ENCODE measurements at regions not wholly inside any gene's neighbourhood (a gene's known extent, or its start where the extent isn't known, plus 50 kb on each side); places are given as distances from the start of the nearest gene placed in this dataset.

DNA sequence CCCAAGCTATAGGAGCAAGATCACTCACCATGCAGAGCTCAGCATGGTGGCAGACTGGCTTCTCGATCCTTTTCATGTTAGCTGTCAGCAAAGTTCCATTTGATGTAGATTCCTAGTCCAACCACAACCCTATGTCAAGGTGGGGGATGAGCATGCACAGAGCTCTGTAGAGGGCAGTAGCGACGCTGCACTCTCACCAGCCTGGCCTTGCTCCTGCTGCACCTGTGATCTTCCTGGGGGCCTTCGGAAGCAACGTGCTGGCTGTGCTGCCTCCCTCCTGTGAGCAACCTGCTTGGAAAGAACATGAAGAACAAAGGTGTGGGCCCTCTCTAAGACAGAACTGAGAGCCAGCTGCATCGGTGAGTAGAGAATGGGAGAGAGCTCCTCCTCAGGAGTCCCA is 479.4 kb upstream of the MYT1L start:
- no peak overlapping the region for H3K27ac ChIP-seq
- no peaks in the 10 kb centered on the region for H3K27me3 ChIP-seq
- no peak for DNase-seq
- H3K4me1 ChIP-seq = no peaks in the 10 kb centered on the region
- H3K9me3 ChIP-seq = peaks cover 0 to 12% (median 7%) of the 10 kb centered on the region in 4 donors
- WGBS, 2 donors = 56 to 66% methylated on average over 6 of the region's 6 CpGs
- TF ChIP-seq EP300 (IDR thresholded peaks at IDR 0.05) (no peak), POLR2AphosphoS5 (IDR thresholded peaks at IDR 0.05) (no peak), POLR2A (IDR thresholded peaks at IDR 0.05) (no peak)
- TF ChIP-seq, protein P1, sequence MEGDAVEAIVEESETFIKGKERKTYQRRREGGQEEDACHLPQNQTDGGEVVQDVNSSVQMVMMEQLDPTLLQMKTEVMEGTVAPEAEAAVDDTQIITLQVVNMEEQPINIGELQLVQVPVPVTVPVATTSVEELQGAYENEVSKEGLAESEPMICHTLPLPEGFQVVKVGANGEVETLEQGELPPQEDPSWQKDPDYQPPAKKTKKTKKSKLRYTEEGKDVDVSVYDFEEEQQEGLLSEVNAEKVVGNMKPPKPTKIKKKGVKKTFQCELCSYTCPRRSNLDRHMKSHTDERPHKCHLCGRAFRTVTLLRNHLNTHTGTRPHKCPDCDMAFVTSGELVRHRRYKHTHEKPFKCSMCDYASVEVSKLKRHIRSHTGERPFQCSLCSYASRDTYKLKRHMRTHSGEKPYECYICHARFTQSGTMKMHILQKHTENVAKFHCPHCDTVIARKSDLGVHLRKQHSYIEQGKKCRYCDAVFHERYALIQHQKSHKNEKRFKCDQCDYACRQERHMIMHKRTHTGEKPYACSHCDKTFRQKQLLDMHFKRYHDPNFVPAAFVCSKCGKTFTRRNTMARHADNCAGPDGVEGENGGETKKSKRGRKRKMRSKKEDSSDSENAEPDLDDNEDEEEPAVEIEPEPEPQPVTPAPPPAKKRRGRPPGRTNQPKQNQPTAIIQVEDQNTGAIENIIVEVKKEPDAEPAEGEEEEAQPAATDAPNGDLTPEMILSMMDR (IDR thresholded peaks at IDR 0.05) = no peak
- no peak overlapping the region for H3K4me3 ChIP-seq
- H3K36me3 ChIP-seq = no peaks in the 10 kb centered on the region
- intact Hi-C loops (cut with DNase I) = no loop called here

DNA sequence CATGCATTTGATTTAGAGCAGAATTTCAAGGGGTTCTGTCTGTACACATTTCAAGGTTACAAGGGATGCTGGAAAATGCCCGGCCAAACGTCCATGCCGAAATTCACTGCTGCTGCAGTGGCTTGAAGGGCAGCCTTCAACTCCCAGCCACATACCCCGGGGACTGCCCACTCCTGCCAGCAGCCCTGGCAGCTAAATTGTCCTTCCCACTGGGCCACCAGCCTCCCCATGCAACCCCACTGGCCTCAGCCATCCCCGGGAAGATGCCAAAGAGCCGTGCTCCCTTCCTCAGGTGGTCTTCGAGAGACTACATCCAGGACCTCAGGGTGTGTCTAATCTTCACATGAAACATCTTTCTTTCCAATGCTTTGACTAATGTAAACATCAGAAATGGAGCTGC is 478.7 kb upstream of the MYT1L start:
- Histone ChIP-seq H3K4me1 (no peaks in the 10 kb centered on the region), H3K27ac (no peak overlapping the region), H3K4me3 (no peak overlapping the region), H3K36me3 (no peaks in the 10 kb centered on the region), H3K9me3 (peaks cover 0 to 12% (median 7%) of the 10 kb centered on the region in 4 donors), H3K27me3 (no peaks in the 10 kb centered on the region)
- intact Hi-C loops (cut with DNase I) = no loop called here
- WGBS, 2 donors = 85 to 86% methylated on average over 7 of the region's 7 CpGs
- TF ChIP-seq, protein P1 (IDR thresholded peaks at IDR 0.05) = no peak
- TF ChIP-seq EP300 (IDR thresholded peaks at IDR 0.05) = no peak
- TF ChIP-seq POLR2AphosphoS5 (IDR thresholded peaks at IDR 0.05) = no peak
- no peak for TF ChIP-seq POLR2A (IDR thresholded peaks at IDR 0.05)
- DNase-seq = no peak

DNA sequence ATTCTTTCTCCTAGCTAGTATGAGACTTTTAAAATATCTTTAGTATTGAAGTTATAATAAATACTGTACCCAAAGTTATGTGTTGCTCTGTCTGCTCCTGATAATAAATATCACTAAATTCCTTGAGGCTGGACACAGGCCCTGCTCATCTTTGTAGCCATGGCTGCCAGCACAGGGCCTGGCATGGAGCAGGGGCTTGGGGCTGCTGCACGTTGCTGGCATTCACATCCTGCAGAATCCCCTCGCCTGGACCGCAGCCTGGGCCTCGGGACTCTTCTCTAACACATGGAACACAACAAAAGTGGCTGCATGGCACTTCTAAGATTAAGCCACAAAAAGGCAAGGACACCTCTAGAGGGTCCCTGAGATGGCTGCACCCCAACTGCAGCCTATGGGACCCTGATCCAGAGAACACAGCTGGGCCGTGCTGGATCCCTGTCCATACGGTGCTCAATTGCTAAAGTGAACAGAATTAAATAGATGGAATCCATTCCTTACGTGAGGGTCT is 477.5 kb upstream of the MYT1L start:
- Histone ChIP-seq H3K36me3 (no peaks in the 10 kb centered on the region), H3K27me3 (no peaks in the 10 kb centered on the region), H3K4me3 (no peak overlapping the region), H3K9me3 (peaks cover 0 to 3% (median 1%) of the 10 kb centered on the region in 4 donors), H3K4me1 (no peaks in the 10 kb centered on the region), H3K27ac (no peak overlapping the region)
- TF ChIP-seq EP300 (IDR thresholded peaks at IDR 0.05) (no peak), POLR2AphosphoS5 (IDR thresholded peaks at IDR 0.05) (no peak), POLR2A (IDR thresholded peaks at IDR 0.05) (no peak)
- TF ChIP-seq, protein P1 (IDR thresholded peaks at IDR 0.05) = no peak
- intact Hi-C loops (cut with DNase I) = no loop called here
- DNase-seq = no peak
- 69 to 79% methylated on average over 7 of the region's 7 CpGs for WGBS, 2 donors

DNA sequence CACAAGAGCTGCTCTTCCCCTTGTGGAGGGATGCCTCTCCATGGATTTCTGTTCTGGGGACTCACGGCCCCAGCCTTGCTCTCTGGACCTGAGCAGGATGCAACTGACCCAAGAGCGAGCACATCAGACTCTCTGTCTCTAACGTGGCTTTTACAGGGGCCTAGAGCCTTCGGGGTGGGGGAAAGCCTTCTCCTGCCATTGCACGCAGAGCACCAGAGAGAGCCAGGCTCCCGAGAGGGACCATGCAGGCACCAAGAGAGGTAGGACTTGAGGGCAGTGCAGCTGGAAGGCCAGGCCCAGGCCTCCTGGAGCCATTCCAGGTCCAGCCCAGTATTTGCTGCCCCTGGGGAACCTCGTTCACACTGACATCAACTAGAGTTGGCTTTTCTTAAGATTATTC is 475.6 kb upstream of the MYT1L start:
- TF ChIP-seq, protein P1 (IDR thresholded peaks at IDR 0.05) = no peak
- TF ChIP-seq POLR2A (IDR thresholded peaks at IDR 0.05) (no peak), EP300 (IDR thresholded peaks at IDR 0.05) (no peak), POLR2AphosphoS5 (IDR thresholded peaks at IDR 0.05) (no peak)
- Histone ChIP-seq H3K27ac (no peak overlapping the region), H3K4me1 (no peaks in the 10 kb centered on the region), H3K36me3 (no peaks in the 10 kb centered on the region), H3K27me3 (no peaks in the 10 kb centered on the region), H3K4me3 (no peak overlapping the region), H3K9me3 (peaks cover 0 to under 1% (median 0%) of the 10 kb centered on the region in 4 donors)
- intact Hi-C loops (cut with DNase I) = no loop called here
- WGBS, 2 donors = 64 to 83% methylated on average over 7 of the region's 7 CpGs
- no peak for DNase-seq

DNA sequence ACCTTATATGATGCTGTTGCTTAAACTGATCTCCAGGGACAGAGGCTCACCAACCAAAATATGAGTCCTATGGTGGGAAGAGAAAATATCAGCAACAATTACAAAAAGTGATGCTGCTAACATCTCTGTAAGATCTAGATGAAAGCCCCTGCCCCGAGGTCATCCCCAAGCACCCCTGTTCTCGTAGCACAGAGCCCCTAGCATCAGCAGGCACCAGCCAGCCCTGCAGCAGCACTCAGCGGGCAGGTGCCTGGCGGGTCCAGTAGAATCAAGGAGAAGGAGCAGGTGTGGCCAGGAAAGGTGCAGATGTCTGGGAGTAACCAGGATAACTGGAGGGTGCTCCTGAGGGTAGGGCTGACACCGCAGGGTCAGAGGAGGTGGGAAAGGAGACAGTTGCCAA is 474.2 kb upstream of the MYT1L start:
- TF ChIP-seq POLR2AphosphoS5 (IDR thresholded peaks at IDR 0.05) (no peak), POLR2A (IDR thresholded peaks at IDR 0.05) (no peak), EP300 (IDR thresholded peaks at IDR 0.05) (no peak)
- TF ChIP-seq, protein P1 (IDR thresholded peaks at IDR 0.05) = no peak
- Histone ChIP-seq H3K4me3 (no peak overlapping the region), H3K36me3 (no peaks in the 10 kb centered on the region), H3K27ac (no peak overlapping the region), H3K9me3 (peaks cover 0 to 3% (median 0%) of the 10 kb centered on the region in 4 donors), H3K27me3 (no peaks in the 10 kb centered on the region), H3K4me1 (no peaks in the 10 kb centered on the region)
- intact Hi-C loops (cut with DNase I) = no loop called here
- no peak for DNase-seq
- 72 to 79% methylated on average over 5 of the region's 5 CpGs for WGBS, 2 donors

Data from sigmoid colon (tissue), 6 donors.